Osteocyte (in vitro differentiated cells): ENCODE measurements at regions not wholly inside any gene's neighbourhood (a gene's known extent, or its start where the extent isn't known, plus 50 kb on each side); places are given as distances from the start of the nearest gene placed in this dataset.

ENCODE experiments used
- DNase-seq: peaks from one replicate; pipeline ENCODE4 v3.0.0; 2021; ENCODE audit warnings: mixed read lengths; ENCODE audit not compliant: unreplicated experiment; ENCODE audit errors: extremely low spot score
- H3K27ac Mint-ChIP-seq: one replicate; pipeline ENCODE4 v1.8.0; 2021; ENCODE audit warnings: mild to moderate bottlenecking, mixed read lengths; ENCODE audit not compliant: unreplicated experiment
- H3K27me3 Mint-ChIP-seq: one replicate; pipeline ENCODE4 v1.8.0; 2021; ENCODE audit warnings: mixed read lengths; ENCODE audit not compliant: unreplicated experiment
- H3K36me3 Mint-ChIP-seq: one replicate; pipeline ENCODE4 v1.8.0; 2021; ENCODE audit warnings: mixed read lengths; ENCODE audit not compliant: unreplicated experiment
- H3K4me1 Mint-ChIP-seq: one replicate; pipeline ENCODE4 v1.8.0; 2021; ENCODE audit warnings: mixed read lengths; ENCODE audit not compliant: unreplicated experiment
- H3K4me3 Mint-ChIP-seq: one replicate; pipeline ENCODE4 v1.8.0; 2021; ENCODE audit warnings: mild to moderate bottlenecking, moderate library complexity, mixed read lengths; ENCODE audit not compliant: unreplicated experiment
- H3K9me3 Mint-ChIP-seq: one replicate; pipeline ENCODE4 v1.8.0; 2021; ENCODE audit warnings: mixed read lengths; ENCODE audit not compliant: unreplicated experiment
- TF ChIP-seq, protein P1 (sequence below): fragments of 200-600 bp; sonication (generic); IDR thresholded peaks from 2 replicates; pipeline ENCODE4 v1.5.0; 2021; ENCODE audit warnings: antibody characterized with exemption, mild to moderate bottlenecking, moderate library complexity

DNA sequence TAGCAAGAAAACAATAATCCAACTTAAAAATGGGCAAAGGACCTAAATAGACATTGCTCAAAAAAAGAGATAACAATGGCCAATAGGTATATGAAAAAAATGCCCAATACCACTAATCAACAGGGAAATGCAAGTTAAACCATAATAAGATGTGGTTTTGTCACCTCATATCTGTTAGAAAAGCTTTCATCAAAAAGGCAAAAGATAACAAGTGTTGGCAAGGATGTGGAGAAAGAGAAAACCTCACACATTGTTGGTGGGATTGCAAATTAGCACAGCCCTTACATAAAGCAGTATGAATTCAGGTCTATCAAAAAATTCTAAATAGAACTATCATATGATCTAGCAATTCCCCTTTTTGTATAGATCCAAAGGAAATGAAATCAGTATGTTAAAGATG lies 387.2 kb upstream of the DUSP10 start:
- TF ChIP-seq, protein P1, sequence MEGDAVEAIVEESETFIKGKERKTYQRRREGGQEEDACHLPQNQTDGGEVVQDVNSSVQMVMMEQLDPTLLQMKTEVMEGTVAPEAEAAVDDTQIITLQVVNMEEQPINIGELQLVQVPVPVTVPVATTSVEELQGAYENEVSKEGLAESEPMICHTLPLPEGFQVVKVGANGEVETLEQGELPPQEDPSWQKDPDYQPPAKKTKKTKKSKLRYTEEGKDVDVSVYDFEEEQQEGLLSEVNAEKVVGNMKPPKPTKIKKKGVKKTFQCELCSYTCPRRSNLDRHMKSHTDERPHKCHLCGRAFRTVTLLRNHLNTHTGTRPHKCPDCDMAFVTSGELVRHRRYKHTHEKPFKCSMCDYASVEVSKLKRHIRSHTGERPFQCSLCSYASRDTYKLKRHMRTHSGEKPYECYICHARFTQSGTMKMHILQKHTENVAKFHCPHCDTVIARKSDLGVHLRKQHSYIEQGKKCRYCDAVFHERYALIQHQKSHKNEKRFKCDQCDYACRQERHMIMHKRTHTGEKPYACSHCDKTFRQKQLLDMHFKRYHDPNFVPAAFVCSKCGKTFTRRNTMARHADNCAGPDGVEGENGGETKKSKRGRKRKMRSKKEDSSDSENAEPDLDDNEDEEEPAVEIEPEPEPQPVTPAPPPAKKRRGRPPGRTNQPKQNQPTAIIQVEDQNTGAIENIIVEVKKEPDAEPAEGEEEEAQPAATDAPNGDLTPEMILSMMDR = no peak
- Mint-ChIP-seq H3K27me3 (peaks cover 7% of the 10 kb centered on the region), H3K4me1 (no peaks in the 10 kb centered on the region), H3K36me3 (no peaks in the 10 kb centered on the region), H3K27ac (no peak overlapping the region), H3K4me3 (no peak overlapping the region), H3K9me3 (peaks cover 8% of the 10 kb centered on the region)
- no peak for DNase-seq

GRCh38 chr1:222127526-222128152 lies 385.8 kb upstream of the DUSP10 start:
- no peak overlapping the region for H3K4me3 Mint-ChIP-seq
- no peaks in the 10 kb centered on the region for H3K36me3 Mint-ChIP-seq
- H3K4me1 Mint-ChIP-seq = no peaks in the 10 kb centered on the region
- H3K27me3 Mint-ChIP-seq = peaks cover 7% of the 10 kb centered on the region
- TF ChIP-seq, protein P1 = no peak
- no peak overlapping the region for H3K27ac Mint-ChIP-seq
- no peak for DNase-seq
- no peaks in the 10 kb centered on the region for H3K9me3 Mint-ChIP-seq

- Mint-ChIP-seq H3K27me3 (peaks cover 7% of the 10 kb centered on the region), H3K9me3 (no peaks in the 10 kb centered on the region), H3K4me1 (no peaks in the 10 kb centered on the region), H3K36me3 (no peaks in the 10 kb centered on the region), H3K4me3 (no peak overlapping the region), H3K27ac (no peak overlapping the region)
- TF ChIP-seq, protein P1 = no peak
- no peak for DNase-seq
Observed at GRCh38 chr1:222127096-222127495, 385.2 kb upstream of the DUSP10 start.

DNA sequence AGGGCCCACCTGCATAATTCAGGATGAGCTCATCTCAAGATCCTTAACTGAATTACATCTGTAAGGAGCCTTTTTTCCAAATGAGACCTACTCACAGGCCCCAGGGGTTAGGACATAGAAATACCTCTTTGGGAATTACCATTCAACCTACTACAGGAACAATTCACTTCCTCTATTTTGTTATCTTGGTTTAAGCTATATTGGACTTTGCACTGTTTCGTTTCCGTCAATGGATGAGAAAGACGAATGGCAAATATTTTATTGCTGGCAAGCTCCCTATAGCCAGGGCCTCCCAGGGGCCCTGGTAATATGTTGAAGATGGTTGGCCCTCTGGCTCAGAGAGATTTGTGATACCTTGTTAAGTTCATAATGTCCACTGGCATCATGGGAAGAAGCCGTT lies 384.2 kb upstream of the DUSP10 start:
- H3K27ac Mint-ChIP-seq = no peak overlapping the region
- TF ChIP-seq, protein P1 = no peak
- no peak overlapping the region for H3K4me3 Mint-ChIP-seq
- no peak for DNase-seq
- H3K4me1 Mint-ChIP-seq = no peaks in the 10 kb centered on the region
- H3K36me3 Mint-ChIP-seq = no peaks in the 10 kb centered on the region
- H3K9me3 Mint-ChIP-seq = no peaks in the 10 kb centered on the region
- H3K27me3 Mint-ChIP-seq = peaks cover 10% of the 10 kb centered on the region

- H3K27ac Mint-ChIP-seq = no peak overlapping the region
- H3K36me3 Mint-ChIP-seq = no peaks in the 10 kb centered on the region
- no peak overlapping the region for H3K4me3 Mint-ChIP-seq
- no peaks in the 10 kb centered on the region for H3K9me3 Mint-ChIP-seq
- TF ChIP-seq, protein P1 = peak; percentile 24
- no peaks in the 10 kb centered on the region for H3K4me1 Mint-ChIP-seq
- peaks cover 10% of the 10 kb centered on the region for H3K27me3 Mint-ChIP-seq
- DNase-seq = no peak
Observed at GRCh38 chr1:222124602-222125001, 382.7 kb upstream of the DUSP10 start.
